WERI-Rb-1 (cell line): ENCODE measurements at regions not wholly inside any gene's neighbourhood (a gene's known extent, or its start where the extent isn't known, plus 50 kb on each side); places are given as distances from the start of the nearest gene placed in this dataset.
"Not testable (repeated sequence)": the region's sequence is repeated elsewhere in the genome, so short reads cannot be mapped to it uniquely, and the experiment has no call there.

ENCODE experiments used
- DNase-seq: peaks from one replicate; pipeline ENCODE4 v3.0.0-alpha.2; 2020
- H3K27ac ChIP-seq: fragments of 250-450 bp; sonication (Bioruptor Pico); 2 replicates; pipeline ENCODE4 v1.5.1; 2020; ENCODE audit warnings: mild to moderate bottlenecking, moderate library complexity
- H3K27me3 ChIP-seq: fragments of 250-450 bp; sonication (Bioruptor Pico); 2 replicates; pipeline ENCODE4 v1.5.1; 2021; ENCODE audit warnings: mild to moderate bottlenecking, low read depth, moderate library complexity; ENCODE audit not compliant: insufficient read depth, severe bottlenecking
- H3K36me3 ChIP-seq: fragments of 250-450 bp; sonication (Bioruptor Pico); 2 replicates; pipeline ENCODE4 v1.5.1; 2020; ENCODE audit warnings: mild to moderate bottlenecking, moderate library complexity
- H3K4me3 ChIP-seq: 2 replicates; pipeline ENCODE4 v1.5.1; 2011; ENCODE audit warnings: low read depth, mild to moderate bottlenecking, control low read depth, low read length
- H3K9me3 ChIP-seq: fragments of 250-450 bp; sonication (Bioruptor Pico); 2 replicates; pipeline ENCODE4 v1.5.1; 2021; ENCODE audit warnings: mild to moderate bottlenecking, moderate library complexity; ENCODE audit not compliant: severe bottlenecking
- CTCF ChIP-seq: IDR thresholded peaks from 2 replicates; pipeline ENCODE4 v1.5.1; 2011; ENCODE audit warnings: low read depth, mild to moderate bottlenecking, control low read depth, inconsistent platforms, low read length

- TF ChIP-seq CTCF, result no peak
- Histone ChIP-seq H3K27me3 (no peaks in the 10 kb centered on the region), H3K36me3 (no peaks in the 10 kb centered on the region), H3K4me3 (no peak overlapping the region), H3K27ac (no peak overlapping the region), H3K9me3 (peaks cover 3% of the 10 kb centered on the region)
- no peak for DNase-seq
These were observed 1821.8 kb upstream of the PIK3C3 start for GRCh38 chr18:40133253-40133652.

- H3K27me3 ChIP-seq, H3K27ac ChIP-seq, DNase-seq, H3K9me3 ChIP-seq, H3K36me3 ChIP-seq, H3K4me3 ChIP-seq: not testable (repeated sequence)
These were observed 1822.6 kb upstream of the PIK3C3 start for GRCh38 chr18:40132438-40132837.

GRCh38 chr18:40124107-40124506, 1830.9 kb upstream of the PIK3C3 start:
- Histone ChIP-seq H3K36me3 (no peaks in the 10 kb centered on the region), H3K27ac (no peak overlapping the region), H3K9me3 (no peaks in the 10 kb centered on the region), H3K4me3 (no peak overlapping the region), H3K27me3 (no peaks in the 10 kb centered on the region)
- no peak for TF ChIP-seq CTCF
- DNase-seq, result no peak

- Histone ChIP-seq H3K36me3 (no peaks in the 10 kb centered on the region), H3K27me3 (no peaks in the 10 kb centered on the region)
- no peak for DNase-seq
These were observed 1834.1 kb upstream of the PIK3C3 start for GRCh38 chr18:40120796-40121391.

GRCh38 chr18:40120356-40120755, 1834.7 kb upstream of the PIK3C3 start:
- DNase-seq, result no peak
- Histone ChIP-seq H3K27me3 (no peaks in the 10 kb centered on the region), H3K27ac (no peak overlapping the region), H3K9me3 (no peaks in the 10 kb centered on the region), H3K4me3 (no peak overlapping the region), H3K36me3 (no peaks in the 10 kb centered on the region)
- TF ChIP-seq CTCF, result no peak

More at GRCh38 chr18:40120796-40121391, 1834.1 kb upstream of the PIK3C3 start:
- no peak for TF ChIP-seq CTCF
- no peaks in the 10 kb centered on the region for H3K9me3 ChIP-seq
- H3K4me3 ChIP-seq, result no peak overlapping the region
- no peak overlapping the region for H3K27ac ChIP-seq

GRCh38 chr18:40119581-40119980, 1835.5 kb upstream of the PIK3C3 start:
- H3K9me3 ChIP-seq, H3K27ac ChIP-seq, DNase-seq, H3K4me3 ChIP-seq, H3K36me3 ChIP-seq, H3K27me3 ChIP-seq: not testable (repeated sequence)

- no peak for DNase-seq
- TF ChIP-seq CTCF, result no peak
- Histone ChIP-seq H3K4me3 (no peak overlapping the region), H3K36me3 (no peaks in the 10 kb centered on the region), H3K9me3 (no peaks in the 10 kb centered on the region), H3K27me3 (no peaks in the 10 kb centered on the region), H3K27ac (no peak overlapping the region)
These were observed 1844.6 kb upstream of the PIK3C3 start for GRCh38 chr18:40110455-40110854.
